Hepatocyte (in vitro differentiated cells): ENCODE measurements at regions not wholly inside any gene's neighbourhood (a gene's known extent, or its start where the extent isn't known, plus 50 kb on each side); places are given as distances from the start of the nearest gene placed in this dataset.
"Not testable (repeated sequence)": the region's sequence is repeated elsewhere in the genome, so short reads cannot be mapped to it uniquely, and the experiment has no call there.

Experiments
- EZH2 ChIP-seq: fragments of 200-600 bp; sonication (generic); IDR thresholded peaks from 2 replicates; pipeline ENCODE4 v1.6.1; 2016; ENCODE audit warnings: antibody characterized with exemption, mild to moderate bottlenecking, borderline replicate concordance
- TF ChIP-seq, protein P1 (sequence below): fragments of 200-600 bp; sonication (generic); IDR thresholded peaks from 2 replicates; pipeline ENCODE4 v1.5.1; 2016; ENCODE audit warnings: antibody characterized with exemption, mild to moderate bottlenecking; ENCODE audit not compliant: poor library complexity

DNA sequence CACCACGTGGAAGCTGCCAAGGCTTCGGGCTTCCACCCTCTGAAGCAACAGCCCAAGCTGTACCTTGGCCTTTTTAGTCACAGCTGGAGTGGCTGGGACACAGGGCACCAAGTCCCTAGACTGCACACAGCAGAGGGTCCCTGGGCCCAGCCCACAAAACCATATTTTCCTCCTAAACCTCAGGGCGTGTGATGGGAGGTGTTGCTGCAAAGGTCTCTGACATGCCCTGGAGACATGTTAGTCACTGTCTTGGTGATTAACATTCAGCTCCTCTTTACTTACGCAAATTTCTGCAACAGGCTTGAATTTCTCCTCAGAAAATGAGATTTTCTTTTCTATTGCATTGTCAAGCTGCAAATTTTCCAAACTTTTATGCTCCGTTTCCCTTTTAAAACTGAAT lies 98.4 kb upstream of the ZNF717 start:
- TF ChIP-seq, protein P1, sequence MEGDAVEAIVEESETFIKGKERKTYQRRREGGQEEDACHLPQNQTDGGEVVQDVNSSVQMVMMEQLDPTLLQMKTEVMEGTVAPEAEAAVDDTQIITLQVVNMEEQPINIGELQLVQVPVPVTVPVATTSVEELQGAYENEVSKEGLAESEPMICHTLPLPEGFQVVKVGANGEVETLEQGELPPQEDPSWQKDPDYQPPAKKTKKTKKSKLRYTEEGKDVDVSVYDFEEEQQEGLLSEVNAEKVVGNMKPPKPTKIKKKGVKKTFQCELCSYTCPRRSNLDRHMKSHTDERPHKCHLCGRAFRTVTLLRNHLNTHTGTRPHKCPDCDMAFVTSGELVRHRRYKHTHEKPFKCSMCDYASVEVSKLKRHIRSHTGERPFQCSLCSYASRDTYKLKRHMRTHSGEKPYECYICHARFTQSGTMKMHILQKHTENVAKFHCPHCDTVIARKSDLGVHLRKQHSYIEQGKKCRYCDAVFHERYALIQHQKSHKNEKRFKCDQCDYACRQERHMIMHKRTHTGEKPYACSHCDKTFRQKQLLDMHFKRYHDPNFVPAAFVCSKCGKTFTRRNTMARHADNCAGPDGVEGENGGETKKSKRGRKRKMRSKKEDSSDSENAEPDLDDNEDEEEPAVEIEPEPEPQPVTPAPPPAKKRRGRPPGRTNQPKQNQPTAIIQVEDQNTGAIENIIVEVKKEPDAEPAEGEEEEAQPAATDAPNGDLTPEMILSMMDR, result not testable (repeated sequence)
- TF ChIP-seq EZH2, result not testable (repeated sequence)
